Upper lobe of left lung (tissue), 4 donors: ENCODE measurements at regions not wholly inside any gene's neighbourhood (a gene's known extent, or its start where the extent isn't known, plus 50 kb on each side); places are given as distances from the start of the nearest gene placed in this dataset.

Experiments
- EP300 ChIP-seq, 4 donors: sonication (generic); formaldehyde crosslinking; IDR thresholded peaks; one replicate each; pipeline ENCODE4 v1.5.1; 2017; ENCODE audit warnings: antibody characterized with exemption in 4 of 4, control low read depth in 2 of 4
- TF ChIP-seq, protein P1 (sequence below), 6 experiments: fragments of 450-650 bp in 4 of 6; fragments of 200-600 bp in 2 of 6; sonication (generic) in 2 of 6; IDR thresholded peaks; one replicate each; pipeline ENCODE4 v1.5.1; 2016 to 2019; ENCODE audit warnings: antibody characterized with exemption in 6 of 6

DNA sequence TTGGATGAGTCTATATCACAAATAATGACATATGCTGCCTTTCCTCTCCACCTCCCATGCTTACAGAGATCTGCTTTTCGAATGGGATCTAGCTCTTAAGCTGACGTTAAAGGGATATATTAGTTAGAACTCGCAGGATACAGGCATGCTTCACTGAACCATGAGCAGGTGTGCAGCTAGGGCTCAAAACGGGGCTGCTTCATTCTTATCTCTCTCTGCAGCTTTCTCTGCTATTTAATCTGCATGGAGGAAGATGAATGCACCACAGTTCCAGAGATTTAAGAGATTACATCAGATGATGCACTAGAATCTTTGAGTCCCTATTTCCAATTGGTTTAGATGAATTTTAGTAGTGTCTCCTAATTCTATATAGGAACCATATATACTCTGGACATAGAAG is 327.0 kb downstream of the RAD51AP2 start:
- TF ChIP-seq, protein P1, sequence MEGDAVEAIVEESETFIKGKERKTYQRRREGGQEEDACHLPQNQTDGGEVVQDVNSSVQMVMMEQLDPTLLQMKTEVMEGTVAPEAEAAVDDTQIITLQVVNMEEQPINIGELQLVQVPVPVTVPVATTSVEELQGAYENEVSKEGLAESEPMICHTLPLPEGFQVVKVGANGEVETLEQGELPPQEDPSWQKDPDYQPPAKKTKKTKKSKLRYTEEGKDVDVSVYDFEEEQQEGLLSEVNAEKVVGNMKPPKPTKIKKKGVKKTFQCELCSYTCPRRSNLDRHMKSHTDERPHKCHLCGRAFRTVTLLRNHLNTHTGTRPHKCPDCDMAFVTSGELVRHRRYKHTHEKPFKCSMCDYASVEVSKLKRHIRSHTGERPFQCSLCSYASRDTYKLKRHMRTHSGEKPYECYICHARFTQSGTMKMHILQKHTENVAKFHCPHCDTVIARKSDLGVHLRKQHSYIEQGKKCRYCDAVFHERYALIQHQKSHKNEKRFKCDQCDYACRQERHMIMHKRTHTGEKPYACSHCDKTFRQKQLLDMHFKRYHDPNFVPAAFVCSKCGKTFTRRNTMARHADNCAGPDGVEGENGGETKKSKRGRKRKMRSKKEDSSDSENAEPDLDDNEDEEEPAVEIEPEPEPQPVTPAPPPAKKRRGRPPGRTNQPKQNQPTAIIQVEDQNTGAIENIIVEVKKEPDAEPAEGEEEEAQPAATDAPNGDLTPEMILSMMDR (IDR thresholded peaks at IDR 0.05) = no peak
- TF ChIP-seq EP300 (IDR thresholded peaks at IDR 0.05) = no peak
